Fibroblast of skin of left biceps (primary cell): ENCODE measurements at regions not wholly inside any gene's neighbourhood (a gene's known extent, or its start where the extent isn't known, plus 50 kb on each side); places are given as distances from the start of the nearest gene placed in this dataset.

Experiments
- DNase-seq, 2 experiments: peaks; one replicate each; pipeline ENCODE4 v3.0.0-alpha.2; 2013; ENCODE audit warnings: low read depth in 2 of 2

- DNase-seq = no peak
Measured at GRCh38 chr6:137758661-137759060, 108.4 kb upstream of the TNFAIP3 start.

- no peak for DNase-seq
Measured at GRCh38 chr6:137759624-137760023, 107.4 kb upstream of the TNFAIP3 start.

GRCh38 chr6:137761072-137761471, 106.0 kb upstream of the TNFAIP3 start:
- no peak for DNase-seq

- no peak for DNase-seq
Measured at GRCh38 chr6:137761487-137761886, 105.6 kb upstream of the TNFAIP3 start.

- DNase-seq = no peak
Measured at GRCh38 chr6:137762168-137763090, 104.6 kb upstream of the TNFAIP3 start.

DNA sequence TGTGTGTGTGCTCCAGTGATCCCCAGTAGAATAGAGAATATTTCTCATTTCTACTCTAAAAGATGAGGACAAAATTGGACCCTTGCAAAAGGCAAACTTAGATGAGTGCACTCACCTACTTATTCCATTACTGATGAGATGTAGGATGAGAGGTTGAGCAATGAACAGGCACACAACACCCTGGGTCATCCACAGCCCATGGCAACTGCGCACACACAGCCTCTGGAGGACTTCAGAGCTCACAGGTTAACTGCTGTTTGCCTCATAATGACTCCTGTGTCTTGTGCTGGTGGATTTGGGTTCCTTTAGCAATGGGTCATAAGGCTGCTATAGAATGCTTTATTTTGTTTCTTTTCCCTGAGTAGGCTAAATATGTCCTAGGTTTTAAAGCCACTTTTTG, 103.6 kb upstream of the TNFAIP3 start:
- DNase-seq = no peak

GRCh38 chr6:137763886-137764285, 103.2 kb upstream of the TNFAIP3 start:
- no peak for DNase-seq

GRCh38 chr6:137764464-137764863, 102.6 kb upstream of the TNFAIP3 start:
- DNase-seq = peak; percentile 92 to 94

DNA sequence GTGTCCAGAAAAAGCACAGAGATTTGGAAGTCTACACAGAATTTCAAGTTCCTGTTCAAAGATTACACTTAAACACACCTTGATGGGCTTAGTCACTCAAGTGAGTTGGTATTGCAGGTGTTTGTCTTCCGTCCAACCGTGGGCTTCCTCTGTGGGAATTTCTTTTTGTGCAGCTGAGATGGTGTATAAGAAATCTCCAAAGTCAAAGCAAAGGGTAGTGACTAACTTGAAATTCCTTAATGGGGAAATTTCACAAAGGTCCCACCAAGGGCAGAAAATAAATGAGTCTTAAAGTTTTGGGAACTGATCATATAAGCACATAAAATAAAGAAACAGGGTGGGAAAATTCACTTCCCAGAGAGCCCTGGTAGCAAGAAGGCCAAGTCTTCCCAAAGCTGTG, 102.0 kb upstream of the TNFAIP3 start:
- no peak for DNase-seq

- DNase-seq = no peak
Measured at GRCh38 chr6:137766596-137767370, 100.3 kb upstream of the TNFAIP3 start.

DNA sequence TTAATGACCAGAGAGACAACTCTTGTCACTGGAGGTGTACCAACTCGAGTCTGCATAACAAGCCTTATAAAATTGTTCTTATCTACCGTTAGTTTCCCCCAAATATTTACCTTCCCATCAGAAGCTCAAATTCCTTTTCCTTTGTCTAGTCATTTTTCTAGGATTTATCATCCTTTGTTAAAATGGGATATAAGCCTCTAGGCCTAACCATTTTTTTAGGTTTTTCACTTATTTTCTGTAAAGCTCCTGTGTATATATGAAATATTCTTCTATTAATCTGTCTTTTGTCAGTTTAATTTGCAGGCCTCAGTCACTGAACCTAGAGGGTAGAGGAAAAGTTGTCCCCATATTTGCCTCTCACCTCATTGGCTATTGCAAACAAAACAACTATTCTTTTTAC, 99.6 kb upstream of the TNFAIP3 start:
- DNase-seq = no peak

GRCh38 chr6:137767911-137768690, 99.0 kb upstream of the TNFAIP3 start:
- DNase-seq = no peak

- DNase-seq = no peak
Measured at GRCh38 chr6:137768935-137769334, 98.1 kb upstream of the TNFAIP3 start.

GRCh38 chr6:137769797-137770362, 97.2 kb upstream of the TNFAIP3 start:
- DNase-seq = no peak

GRCh38 chr6:137772541-137773250, 94.4 kb upstream of the TNFAIP3 start:
- DNase-seq = no peak

GRCh38 chr6:137775227-137775626, 91.8 kb upstream of the TNFAIP3 start:
- DNase-seq = no peak

GRCh38 chr6:137775720-137776119, 91.3 kb upstream of the TNFAIP3 start:
- DNase-seq = no peak

DNA sequence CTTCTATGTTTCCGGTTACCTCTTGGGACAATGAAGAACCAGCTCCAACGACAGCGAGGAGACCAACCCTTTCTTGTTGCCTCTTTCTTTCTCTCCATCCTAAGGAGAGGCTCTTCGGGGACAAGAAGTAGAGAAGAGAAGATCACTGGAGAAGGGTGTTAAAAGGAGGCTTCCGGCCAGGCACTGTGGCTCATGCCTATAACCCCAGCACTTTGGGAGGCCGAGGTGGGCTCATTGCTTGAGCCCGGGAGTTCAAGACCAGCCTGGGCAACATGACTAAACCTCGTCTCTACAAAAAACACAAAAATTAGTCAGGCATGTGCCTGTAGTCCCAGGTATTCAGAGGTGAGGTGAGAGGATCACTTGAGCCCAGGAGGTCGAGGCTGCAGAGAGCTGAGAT, 90.8 kb upstream of the TNFAIP3 start:
- no peak for DNase-seq

GRCh38 chr6:137776786-137777686, 90.0 kb upstream of the TNFAIP3 start:
- no peak for DNase-seq

GRCh38 chr6:137777687-137778075, 89.4 kb upstream of the TNFAIP3 start:
- DNase-seq = no peak
